ENCODE measurements at regions not wholly inside any gene's neighbourhood (a gene's known extent, or its start where the extent isn't known, plus 50 kb on each side); places are given as distances from the start of the nearest gene placed in this dataset.

DNA sequence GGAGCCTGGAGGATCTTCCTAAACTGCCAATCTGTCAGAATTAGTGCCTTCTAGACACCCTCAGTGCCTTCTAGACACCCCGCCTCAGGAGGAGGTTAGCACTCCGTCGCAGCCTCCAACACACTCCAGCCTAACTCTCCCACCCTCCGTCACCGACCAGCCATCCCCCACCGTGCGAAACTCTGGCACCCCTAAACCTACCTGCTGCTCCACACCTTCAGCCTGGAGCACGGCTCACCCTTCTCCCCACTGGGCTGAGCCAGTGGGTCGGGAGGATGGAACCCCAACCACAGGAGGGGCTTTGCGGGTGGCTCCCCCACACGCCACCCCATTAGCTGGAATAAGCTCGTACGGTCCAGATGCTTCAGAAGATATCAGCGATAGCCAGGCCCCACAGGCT lies 468.9 kb upstream of the HS6ST1 start:
- no peak for DNase-seq

GRCh38 chr2:128788636-128789220 lies 470.1 kb upstream of the HS6ST1 start:
- no peak for DNase-seq

- no peak for DNase-seq
Measured at GRCh38 chr2:128789221-128789620, 470.6 kb upstream of the HS6ST1 start.

GRCh38 chr2:128789776-128790455 lies 471.2 kb upstream of the HS6ST1 start:
- DNase-seq, result no peak

- DNase-seq, result no peak
Measured at GRCh38 chr2:128790541-128791001, 471.9 kb upstream of the HS6ST1 start.

DNA sequence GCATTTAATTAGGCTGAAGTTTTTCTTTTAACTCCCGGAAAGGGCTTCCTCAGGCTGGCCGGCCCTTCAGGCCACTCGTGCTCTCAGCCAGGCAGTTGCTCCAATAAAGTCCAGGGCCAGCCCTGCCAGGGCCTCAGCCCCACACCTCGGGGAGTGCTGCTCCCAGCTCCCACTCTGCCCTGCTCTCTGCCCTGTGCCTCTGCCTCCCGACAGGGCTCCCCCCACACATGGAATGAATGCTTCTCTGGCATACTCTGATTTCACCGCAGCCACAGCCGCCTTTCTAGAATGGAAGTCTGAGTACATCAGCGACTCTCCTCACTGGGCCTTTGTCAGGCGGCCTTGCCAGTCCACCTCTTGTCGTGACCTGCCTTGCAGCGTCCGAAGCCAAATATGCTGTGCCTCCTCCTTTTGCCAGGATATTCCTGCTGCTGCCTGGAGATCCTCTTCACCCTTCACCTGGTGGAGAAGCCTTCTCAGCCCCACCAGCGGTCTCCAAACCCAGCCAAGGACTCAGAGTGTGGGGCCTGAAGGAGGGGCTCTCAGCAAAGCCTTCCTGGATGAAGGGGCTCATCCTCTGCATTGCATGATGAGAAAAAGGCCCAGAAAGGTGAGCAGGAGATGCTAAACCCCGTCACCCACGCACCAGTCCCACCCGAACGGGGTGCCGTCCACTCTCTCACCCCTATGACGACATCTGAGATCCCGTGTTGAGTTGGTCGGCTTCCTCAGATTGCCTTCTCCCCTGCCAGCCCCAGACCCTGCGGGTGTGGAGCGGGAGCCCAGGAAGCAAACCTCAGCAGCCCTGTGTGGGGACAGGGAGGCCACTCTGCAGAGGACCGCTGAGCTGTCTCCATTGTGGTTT lies 472.7 kb upstream of the HS6ST1 start:
- no peak for DNase-seq

- no peak for DNase-seq
Measured at GRCh38 chr2:128791985-128792320, 473.3 kb upstream of the HS6ST1 start.

DNA sequence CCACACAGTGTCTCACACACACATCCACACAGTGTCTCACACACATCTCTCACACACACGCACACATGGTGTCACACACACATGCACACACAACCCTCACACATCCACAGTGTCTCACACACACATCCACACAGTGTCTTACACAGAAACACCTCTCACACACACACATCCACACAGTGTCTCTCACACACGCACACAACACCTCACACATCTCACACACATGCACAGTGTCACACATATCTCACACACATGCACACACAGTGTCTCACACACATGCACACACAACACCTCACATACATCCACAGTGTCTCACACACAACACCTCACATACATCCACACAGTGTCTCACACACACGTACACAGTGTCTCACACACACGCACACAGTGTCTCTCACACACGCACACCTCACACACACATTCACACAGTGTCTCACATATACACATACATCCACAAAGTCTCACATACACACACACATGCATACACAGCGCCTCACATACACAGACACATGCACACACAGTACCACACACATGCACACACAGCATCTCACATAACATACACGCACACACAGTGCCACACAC lies 473.9 kb upstream of the HS6ST1 start:
- no peak for DNase-seq

DNA sequence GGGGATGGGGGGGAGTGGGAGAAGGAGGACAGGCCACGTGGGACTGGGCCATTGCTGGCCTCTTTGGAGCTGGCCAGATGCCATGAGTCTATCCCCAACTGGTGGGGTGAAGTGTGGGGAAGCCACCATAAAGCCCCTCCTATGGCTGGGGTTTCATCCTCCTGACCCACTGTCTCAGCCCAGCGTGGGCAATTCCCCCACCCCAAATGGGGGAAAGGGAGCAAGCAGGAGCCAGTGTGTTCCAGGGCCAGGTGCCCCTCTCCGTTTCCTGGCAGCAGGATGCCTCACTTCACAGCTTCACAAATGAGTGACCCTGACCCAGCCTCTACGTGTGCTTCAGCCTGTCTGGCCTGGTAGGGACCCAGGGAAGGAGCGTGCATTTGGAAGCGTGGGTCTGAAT lies 474.7 kb upstream of the HS6ST1 start:
- no peak for DNase-seq

- DNase-seq, result no peak
Measured at GRCh38 chr2:128794285-128794684, 475.6 kb upstream of the HS6ST1 start.

- DNase-seq, result no peak
Measured at GRCh38 chr2:128796321-128796720, 477.7 kb upstream of the HS6ST1 start.

DNA sequence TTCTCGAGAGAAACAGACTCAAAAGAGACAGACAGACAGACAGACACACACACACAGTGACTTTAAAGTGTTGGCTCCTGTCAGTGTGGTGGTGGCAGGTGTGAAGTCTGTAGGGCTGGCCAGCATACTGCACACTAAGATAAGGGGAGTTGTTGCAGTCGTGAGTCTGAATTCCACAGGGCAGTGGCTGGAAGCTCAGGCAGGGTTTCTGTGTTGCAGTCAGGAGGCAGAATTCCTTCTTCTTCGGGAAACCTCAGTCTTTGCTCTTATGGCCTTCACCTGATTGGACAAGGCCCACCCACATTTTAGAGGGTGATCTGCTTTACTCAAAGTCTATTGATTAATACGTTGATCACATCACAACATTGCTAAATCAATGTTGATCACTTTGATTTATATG lies 478.4 kb upstream of the HS6ST1 start:
- no peak for DNase-seq

DNA sequence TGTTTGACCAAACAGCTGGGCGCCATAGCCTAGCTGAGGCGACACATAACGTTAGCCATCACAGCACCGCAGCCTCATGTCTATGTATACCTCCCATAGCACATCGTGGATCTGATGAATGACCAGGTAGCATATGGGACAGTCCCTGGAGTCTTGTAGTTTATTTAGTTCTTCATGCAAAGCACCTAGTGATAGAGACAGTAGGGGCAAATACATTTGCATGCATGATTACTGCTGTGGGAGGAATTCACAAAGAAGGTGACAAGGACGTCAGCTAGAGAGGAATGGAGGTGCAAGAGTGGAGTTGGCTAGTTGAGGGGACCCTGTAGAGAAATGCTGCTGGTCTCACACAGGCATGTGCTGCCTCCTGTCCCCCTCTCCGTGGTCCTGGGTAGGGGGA lies 478.9 kb upstream of the HS6ST1 start:
- no peak for DNase-seq

- no peak for DNase-seq
Measured at GRCh38 chr2:128797937-128798336, 479.3 kb upstream of the HS6ST1 start.

- DNase-seq, result no peak
Measured at GRCh38 chr2:128798502-128799283, 480.0 kb upstream of the HS6ST1 start.

- no peak for DNase-seq
Measured at GRCh38 chr2:128799284-128799552, 480.6 kb upstream of the HS6ST1 start.

GRCh38 chr2:128799730-128800129 lies 481.1 kb upstream of the HS6ST1 start:
- no peak for DNase-seq

- DNase-seq, result no peak
Measured at GRCh38 chr2:128801576-128801975, 482.9 kb upstream of the HS6ST1 start.

DNA sequence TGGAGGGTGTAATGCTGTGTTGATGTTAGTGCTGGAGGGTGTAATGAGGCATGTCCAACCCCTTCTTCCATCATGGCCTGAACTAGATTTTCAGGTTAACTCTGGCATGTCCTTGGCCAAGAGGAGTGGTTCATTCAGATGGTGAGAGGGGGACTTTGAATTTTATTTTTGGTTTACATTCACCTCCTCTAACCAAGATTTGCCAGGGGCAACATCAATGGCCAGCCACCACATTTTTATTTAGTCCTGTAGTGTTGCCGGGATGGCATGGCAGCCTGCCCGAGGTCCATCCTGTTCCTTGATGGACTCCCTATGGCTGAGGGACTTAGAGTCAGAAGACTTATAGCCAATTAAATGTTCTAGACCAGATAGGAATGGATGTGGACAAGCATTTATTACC lies 484.6 kb upstream of the HS6ST1 start:
- no peak for DNase-seq

DNA sequence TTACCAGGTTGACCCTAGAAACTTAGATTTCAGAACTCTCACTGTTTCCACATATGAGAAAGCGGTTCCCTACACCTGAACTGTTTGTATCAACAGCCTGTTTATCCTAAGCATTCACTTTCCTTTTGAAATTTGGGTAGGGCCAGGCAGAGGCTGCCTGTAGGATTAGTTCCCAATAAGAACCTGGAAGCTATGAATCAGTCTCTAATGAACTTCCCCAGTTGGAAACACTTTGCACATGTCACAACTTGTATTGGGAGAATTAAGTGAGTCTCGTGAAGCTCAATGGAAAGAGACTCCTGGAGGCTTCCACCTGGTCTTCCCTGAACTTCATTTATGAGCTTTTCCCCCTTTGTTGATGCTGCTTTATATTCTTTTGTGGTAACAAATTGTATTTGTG lies 486.6 kb upstream of the HS6ST1 start:
- DNase-seq, result no peak

DNA sequence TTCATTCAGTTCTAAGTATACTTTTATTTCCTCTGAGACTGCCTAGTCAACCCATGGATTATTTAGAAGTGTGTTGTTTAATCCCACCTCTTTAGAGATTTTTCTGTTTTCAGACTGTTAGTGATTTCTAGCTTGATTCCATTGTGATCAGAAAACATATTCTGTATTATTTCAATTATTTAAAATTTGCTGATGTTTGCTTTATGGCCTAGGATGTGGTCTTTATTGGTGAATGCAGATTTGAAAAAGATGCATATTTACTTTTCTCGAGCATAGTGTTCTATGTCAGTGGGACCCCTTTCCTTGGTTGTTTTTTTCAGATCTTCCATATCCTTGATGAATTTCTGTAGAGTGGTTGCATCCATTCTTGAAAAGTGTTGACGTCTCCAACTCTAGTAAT lies 487.2 kb upstream of the HS6ST1 start:
- no peak for DNase-seq

GRCh38 chr2:128807317-128807716 lies 488.6 kb upstream of the HS6ST1 start:
- no peak for DNase-seq

All from T-helper 9 cell (primary cell).